ENCODE measurements at regions not wholly inside any gene's neighbourhood (a gene's known extent, or its start where the extent isn't known, plus 50 kb on each side); places are given as distances from the start of the nearest gene placed in this dataset.
"Not testable (repeated sequence)": the region's sequence is repeated elsewhere in the genome, so short reads cannot be mapped to it uniquely, and the experiment has no call there.

- no peak for DNase-seq (ENCODE audit: low read depth)
Measured at GRCh38 chr17:34474706-34475105, 104.7 kb upstream of the TMEM132E start.

GRCh38 chr17:34472363-34472762 lies 107.0 kb upstream of the TMEM132E start:
- no peak for DNase-seq (ENCODE audit: low read depth)

- not testable (repeated sequence) for DNase-seq (ENCODE audit: low read depth)
Measured at GRCh38 chr17:34471278-34471677, 108.1 kb upstream of the TMEM132E start.

DNA sequence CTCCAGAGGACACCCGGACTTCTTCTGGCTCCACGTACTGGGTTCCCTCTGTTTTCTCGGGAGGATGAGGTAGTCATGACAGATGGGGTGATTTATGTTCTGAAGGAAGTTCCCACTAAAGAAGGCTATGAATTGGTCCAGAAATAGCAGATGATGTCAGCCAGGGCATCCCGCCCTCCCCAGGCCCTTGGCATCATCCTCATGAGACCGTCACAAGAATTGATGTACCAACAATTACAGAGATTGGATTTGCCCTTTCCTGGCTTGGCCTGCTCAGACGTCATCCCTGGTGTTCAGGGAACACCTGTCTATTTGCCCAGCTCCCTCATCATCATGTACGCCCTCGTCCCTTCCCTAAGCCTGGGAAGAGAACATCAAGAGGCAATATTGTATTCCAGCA lies 102.8 kb upstream of the CCL1 start:
- DNase-seq (ENCODE audit: low read depth), result no peak

DNA sequence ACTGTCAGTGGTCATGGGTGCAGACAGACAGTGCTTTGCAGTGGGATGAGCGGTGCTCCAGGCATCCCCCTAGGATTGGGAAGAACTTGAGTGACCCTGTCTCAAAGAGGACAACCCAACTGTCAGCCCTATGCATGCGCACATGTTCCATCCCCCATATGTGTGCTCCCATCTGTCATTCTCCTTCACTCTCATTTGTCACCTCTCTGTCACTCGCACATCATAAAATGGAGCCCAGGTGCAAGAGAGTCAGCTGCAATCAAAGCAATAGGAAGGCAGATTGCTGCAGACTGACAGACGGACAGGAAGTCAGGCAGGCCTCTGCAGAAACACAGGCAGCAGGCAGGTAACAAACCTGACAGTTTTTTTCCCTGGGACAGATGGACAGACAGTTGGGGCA lies 101.8 kb upstream of the CCL1 start:
- DNase-seq (ENCODE audit: low read depth), result no peak

DNA sequence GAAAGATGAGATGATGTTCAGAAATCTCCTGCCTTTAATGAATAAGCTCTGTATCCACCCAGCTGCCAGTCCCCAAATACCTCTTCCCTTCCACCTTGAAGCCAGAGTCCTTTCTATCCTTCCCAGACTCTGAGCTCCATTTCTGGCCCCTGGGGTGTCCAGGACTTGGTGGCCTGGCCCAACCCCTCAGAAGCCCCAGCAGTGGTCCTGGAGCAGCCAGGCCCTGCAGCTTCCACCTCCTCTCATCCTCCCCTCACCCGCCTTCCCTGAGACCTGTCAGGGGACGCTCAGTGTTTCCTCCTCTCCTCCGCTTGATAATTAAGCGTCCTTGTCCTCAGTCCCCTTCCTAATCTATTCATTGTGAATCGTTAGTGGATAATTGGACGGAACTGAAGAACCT lies 95.2 kb upstream of the CCL1 start:
- no peak for DNase-seq (ENCODE audit: low read depth)

DNA sequence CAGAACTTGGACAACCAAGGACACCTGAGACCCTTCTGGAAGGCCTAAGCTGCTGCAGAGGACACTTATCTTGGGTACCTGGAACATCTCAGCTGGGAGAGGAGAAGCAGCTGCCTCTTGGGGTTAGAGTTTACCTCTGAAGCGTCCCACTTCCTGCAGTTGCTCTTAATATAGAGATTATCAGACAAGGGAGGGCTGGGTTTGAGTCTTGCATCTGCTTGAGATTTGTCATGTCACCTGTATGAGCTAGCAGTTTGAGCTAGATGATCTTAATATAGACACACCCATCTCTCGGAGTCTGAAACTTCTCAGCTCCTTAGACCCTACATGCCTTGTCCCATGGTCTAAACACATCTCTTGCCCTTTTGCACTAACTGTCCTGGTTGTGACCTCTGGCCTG lies 93.1 kb upstream of the CCL1 start:
- no peak for DNase-seq (ENCODE audit: low read depth)

DNA sequence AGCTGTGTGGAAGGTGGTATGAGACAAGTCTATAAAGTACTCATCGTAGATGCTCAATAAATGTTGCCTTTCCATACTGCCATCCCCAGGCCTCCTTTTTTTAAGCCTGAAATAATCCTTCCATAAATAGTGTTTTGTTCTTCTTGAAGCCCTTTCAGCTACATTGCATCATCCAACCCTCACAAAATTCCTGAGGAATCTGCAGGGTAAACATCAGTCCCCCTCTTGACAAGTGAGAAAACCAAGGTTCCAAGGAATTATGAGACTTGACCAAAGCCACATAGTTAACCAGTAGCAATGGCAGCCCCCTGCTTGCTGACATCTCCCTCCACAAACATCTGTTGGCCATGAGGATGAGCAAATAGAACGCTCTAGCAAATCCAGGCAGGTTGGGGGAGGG lies 89.7 kb upstream of the CCL1 start:
- no peak for DNase-seq (ENCODE audit: low read depth)

DNA sequence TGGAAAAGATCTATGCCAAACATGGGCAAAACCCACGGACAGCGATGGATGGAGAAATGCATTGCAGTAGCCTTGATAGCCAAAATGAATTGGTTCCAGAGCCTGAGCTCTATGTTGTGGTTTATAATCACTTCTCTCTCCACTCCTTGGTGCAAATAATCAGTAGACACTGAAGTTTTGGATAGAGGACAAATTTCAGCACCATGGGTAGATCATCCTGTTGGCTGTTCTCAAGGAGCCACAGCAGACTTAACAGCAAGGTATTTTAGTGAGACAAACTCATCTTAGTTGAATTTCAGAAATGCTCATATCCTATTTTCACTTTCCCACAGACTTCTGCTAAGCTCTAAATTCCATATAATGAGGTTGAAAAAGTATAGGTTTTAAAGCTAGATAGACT lies 88.3 kb upstream of the CCL1 start:
- DNase-seq (ENCODE audit: low read depth), result no peak

DNA sequence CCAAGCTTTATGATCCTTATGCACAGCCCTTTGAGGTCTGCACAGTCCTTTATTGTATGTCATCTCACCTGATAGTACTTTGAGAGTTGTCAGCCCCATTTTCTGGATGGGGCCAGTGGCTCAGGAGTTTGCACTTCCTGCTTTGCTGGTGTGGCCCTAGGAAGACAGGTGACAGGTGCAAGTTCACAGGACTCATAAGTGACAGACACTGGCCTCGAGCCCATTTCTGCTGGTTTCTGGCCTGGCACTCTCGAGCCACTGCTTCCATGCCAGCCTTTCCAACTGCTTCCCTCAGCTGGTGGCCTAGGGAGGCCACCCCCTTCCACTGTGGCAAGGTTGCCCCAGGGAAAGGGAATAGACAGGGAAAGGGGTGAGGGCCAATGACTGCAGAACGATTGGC lies 84.4 kb upstream of the CCL1 start:
- DNase-seq (ENCODE audit: low read depth), result no peak

DNA sequence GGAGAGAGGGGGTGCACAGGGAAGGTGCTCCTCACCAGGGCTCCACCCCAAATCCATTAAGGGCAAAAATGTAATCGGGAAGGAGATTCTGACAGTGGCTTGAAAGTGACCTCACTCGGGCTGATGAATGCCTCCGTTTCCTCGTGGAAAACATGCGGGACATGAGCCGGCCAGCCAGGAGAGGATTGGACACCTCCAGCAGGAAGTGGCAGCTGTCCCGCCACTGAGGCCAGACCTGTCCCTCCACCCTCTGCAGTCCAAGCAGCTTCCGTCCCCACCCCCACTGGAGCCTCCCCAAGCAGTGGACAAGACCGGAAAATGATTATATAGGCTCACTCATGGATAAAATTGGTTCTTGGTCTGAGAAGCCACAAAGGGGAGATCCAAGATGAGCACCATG lies 82.1 kb upstream of the CCL1 start:
- no peak for DNase-seq (ENCODE audit: low read depth)

DNA sequence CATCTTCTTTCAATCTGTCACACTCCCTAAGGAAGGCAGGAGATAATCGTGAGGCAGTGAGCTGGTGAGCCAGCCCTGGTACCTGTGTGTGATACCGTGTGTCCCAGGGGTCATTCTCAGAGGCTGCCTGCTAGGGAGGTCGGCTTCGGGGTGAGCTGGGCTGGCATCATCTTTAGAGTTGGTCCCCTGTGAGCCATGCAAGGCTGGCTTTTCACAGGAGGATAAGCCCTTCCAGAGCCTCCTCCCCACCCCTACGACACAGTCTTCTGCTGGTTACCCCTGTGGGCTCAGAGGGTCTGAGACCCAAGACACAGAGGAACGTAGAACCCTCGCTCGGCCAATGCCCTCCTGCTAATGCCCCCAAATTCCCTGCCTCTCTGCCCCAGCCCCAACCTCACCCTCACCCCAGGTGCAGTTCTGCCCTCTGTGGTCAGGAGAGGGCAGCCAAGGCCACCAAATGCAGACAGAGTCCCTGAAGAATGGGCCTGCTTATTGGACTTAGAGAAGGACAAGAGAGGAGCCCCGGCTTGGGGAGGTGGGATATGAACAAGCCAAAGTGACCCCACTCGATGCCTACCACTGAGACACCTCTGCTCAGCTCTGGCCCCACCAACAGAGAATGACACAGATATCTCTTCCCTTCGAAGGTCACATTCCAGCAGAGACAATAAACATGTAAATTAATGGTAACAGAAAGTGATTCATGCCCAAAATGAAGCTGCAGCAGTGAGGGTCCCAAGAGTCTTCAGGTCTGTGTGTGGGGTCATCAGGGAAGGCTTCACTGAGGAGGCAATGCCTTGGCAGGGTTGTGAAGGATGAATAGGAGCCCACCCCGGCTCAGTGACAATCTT lies 80.8 kb upstream of the CCL1 start:
- peak; percentile 3 for DNase-seq (ENCODE audit: low read depth)

- DNase-seq (ENCODE audit: low read depth), result no peak
Measured at GRCh38 chr17:34442387-34443111, 79.5 kb upstream of the CCL1 start.

DNA sequence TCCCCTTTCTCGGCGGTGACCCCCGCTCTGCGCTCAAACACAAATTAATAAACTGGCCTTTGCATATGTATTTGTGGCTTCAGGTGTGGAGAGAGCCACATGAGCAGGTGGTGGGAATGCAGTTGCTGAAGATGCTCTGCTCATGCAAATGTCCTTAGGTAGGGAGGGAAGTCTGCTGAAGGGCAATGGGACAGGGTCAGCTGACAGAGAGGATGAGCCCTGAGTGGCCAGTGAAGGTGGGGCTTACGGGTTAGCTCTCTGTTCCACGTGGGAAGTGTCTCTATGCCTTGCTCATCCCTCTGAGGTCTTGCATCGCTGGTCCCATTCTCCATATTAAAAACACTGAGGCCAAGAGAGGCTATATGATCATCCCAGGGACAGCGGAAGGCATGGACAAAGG lies 74.2 kb upstream of the CCL1 start:
- no peak for DNase-seq (ENCODE audit: low read depth)

DNA sequence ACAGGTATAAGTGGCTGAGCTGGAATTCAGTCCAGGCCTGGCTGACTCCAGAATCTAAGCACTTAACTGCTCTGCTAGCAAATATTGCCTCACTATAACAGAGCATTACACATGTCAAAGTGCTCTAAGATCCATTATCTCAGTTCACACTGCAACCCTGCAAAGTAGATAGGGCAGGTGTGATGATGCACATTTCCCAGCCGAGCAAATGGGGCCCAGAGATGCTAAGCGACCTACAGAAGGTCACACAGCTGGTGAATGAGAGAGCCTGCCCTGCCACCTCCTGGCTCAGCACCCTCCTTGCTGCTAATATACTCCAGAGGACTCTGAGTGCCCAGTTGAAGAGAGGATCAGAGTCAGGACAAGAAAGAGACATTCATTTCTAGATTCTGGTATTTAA lies 73.6 kb upstream of the CCL1 start:
- DNase-seq (ENCODE audit: low read depth), result no peak

DNA sequence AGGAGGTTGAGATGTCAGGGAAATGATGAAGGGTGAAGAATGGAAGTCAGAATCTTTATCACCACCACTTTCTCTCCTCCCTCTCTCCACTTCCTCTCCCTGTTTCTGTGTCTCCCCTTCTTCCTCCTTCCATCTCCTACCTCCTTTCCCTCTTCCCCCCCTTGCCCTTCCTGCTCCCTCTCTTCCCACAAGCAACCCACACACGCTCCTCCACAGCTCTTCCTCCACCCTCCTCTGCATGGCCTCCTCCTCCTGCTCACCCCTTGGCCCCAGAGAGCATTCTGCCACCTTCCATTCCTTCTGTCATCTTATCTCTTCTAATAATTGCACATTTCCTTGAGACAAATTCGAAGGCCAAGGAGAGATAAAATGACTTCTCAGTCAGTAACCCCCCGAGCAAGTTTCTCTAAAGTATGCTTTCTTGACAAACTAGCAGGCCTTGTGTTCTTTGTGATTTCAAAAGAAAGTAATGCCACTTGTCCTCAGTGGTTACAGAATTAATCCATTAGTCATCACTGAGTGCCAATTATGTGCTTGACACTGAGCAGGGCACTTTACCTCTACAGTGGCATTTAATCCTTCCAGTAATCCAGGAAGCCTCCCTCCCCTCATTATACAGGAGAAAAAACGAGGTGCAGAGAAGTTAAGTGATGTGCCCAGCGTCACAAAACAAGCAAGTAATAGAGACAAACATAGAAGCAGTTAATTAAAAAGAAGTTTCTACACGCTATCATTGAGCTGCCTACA lies 72.3 kb upstream of the CCL1 start:
- no peak for DNase-seq (ENCODE audit: low read depth)

DNA sequence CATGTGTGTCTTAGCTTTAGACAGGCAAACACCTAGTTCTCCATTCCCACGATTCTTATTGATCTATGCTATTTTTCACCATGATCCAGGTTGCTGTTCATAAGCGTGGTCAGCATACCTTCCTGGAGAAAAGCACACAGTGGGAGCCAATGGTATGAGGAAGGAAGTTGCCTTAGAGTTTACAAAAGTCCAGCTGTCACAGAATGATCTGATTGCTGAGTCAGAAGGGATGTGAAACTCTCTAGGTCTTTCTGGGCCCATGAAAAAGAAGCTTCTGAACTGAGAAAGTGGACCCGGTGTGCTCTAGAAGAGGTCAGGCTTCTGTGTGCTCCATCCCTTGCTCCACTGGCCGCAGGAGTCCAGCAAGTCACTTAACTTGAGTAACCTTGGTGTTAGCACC lies 71.0 kb upstream of the CCL1 start:
- DNase-seq (ENCODE audit: low read depth), result no peak

- no peak for DNase-seq (ENCODE audit: low read depth)
Measured at GRCh38 chr17:34424814-34425491, 61.9 kb upstream of the CCL1 start.

GRCh38 chr17:34423978-34424813 lies 61.2 kb upstream of the CCL1 start:
- no peak for DNase-seq (ENCODE audit: low read depth)

GRCh38 chr17:34423315-34423714 lies 60.3 kb upstream of the CCL1 start:
- not testable (repeated sequence) for DNase-seq (ENCODE audit: low read depth)

GRCh38 chr17:34420900-34421299 lies 57.9 kb upstream of the CCL1 start:
- DNase-seq (ENCODE audit: low read depth), result no peak

Data from activated T-cell treated with anti-CD3 and anti-CD28 coated beads for 48 hours (primary cell).